Glutamatergic neuron (in vitro differentiated cells): ENCODE measurements at regions not wholly inside any gene's neighbourhood (a gene's known extent, or its start where the extent isn't known, plus 50 kb on each side); places are given as distances from the start of the nearest gene placed in this dataset.

Source experiments
- DNase-seq: peaks from one replicate; pipeline ENCODE4 v3.0.0; 2022
- H3K27ac Mint-ChIP-seq: one replicate; pipeline ENCODE4 v1.8.0; 2020; ENCODE audit warnings: mild to moderate bottlenecking, mixed read lengths, inconsistent platforms; ENCODE audit not compliant: unreplicated experiment
- H3K27me3 Mint-ChIP-seq: one replicate; pipeline ENCODE4 v1.8.0; 2020; ENCODE audit warnings: mild to moderate bottlenecking, moderate library complexity, mixed read lengths, inconsistent platforms; ENCODE audit not compliant: unreplicated experiment
- H3K36me3 Mint-ChIP-seq: one replicate; pipeline ENCODE4 v1.8.0; 2020; ENCODE audit warnings: mild to moderate bottlenecking, mixed read lengths, inconsistent platforms; ENCODE audit not compliant: unreplicated experiment
- H3K4me1 Mint-ChIP-seq: one replicate; pipeline ENCODE4 v1.8.0; 2020; ENCODE audit warnings: mild to moderate bottlenecking, low read depth, mixed read lengths, inconsistent platforms; ENCODE audit not compliant: unreplicated experiment
- H3K4me3 Mint-ChIP-seq: one replicate; pipeline ENCODE4 v1.8.0; 2020; ENCODE audit warnings: mild to moderate bottlenecking, mixed read lengths, inconsistent platforms; ENCODE audit not compliant: unreplicated experiment
- H3K9me3 Mint-ChIP-seq: one replicate; pipeline ENCODE4 v1.8.0; 2020; ENCODE audit warnings: mild to moderate bottlenecking, moderate library complexity, mixed read lengths, inconsistent platforms; ENCODE audit not compliant: unreplicated experiment
- TF ChIP-seq, protein P1 (sequence below): fragments of 200-600 bp; sonication (generic); IDR thresholded peaks from one replicate; pipeline ENCODE4 v1.5.0; 2021; ENCODE audit not compliant: partially characterized antibody, unreplicated experiment

DNA sequence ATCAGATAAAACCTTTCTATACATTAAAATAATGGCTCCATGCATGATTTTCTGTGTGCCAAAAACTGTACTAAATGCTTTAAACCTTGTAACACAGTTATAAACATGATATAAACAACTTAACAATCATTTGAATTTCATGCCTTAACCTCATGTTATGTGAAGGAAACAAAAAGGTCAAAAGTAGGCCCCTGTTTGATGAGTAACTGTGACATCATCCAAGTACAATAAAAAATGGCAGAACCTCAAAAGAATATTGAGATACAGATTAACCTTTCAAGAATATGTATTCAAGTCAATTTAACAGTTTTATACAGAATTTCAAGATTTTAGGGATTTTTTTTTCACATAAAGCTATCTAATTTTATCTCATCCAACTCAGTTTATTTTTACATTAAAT, 310.7 kb upstream of the DCN start:
- Mint-ChIP-seq H3K4me1 (peaks cover 4% of the 10 kb centered on the region), H3K27me3 (no peaks in the 10 kb centered on the region), H3K9me3 (no peaks in the 10 kb centered on the region), H3K27ac (no peak overlapping the region), H3K4me3 (no peak overlapping the region), H3K36me3 (no peaks in the 10 kb centered on the region)
- TF ChIP-seq, protein P1, sequence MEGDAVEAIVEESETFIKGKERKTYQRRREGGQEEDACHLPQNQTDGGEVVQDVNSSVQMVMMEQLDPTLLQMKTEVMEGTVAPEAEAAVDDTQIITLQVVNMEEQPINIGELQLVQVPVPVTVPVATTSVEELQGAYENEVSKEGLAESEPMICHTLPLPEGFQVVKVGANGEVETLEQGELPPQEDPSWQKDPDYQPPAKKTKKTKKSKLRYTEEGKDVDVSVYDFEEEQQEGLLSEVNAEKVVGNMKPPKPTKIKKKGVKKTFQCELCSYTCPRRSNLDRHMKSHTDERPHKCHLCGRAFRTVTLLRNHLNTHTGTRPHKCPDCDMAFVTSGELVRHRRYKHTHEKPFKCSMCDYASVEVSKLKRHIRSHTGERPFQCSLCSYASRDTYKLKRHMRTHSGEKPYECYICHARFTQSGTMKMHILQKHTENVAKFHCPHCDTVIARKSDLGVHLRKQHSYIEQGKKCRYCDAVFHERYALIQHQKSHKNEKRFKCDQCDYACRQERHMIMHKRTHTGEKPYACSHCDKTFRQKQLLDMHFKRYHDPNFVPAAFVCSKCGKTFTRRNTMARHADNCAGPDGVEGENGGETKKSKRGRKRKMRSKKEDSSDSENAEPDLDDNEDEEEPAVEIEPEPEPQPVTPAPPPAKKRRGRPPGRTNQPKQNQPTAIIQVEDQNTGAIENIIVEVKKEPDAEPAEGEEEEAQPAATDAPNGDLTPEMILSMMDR: no peak
- DNase-seq: no peak

DNA sequence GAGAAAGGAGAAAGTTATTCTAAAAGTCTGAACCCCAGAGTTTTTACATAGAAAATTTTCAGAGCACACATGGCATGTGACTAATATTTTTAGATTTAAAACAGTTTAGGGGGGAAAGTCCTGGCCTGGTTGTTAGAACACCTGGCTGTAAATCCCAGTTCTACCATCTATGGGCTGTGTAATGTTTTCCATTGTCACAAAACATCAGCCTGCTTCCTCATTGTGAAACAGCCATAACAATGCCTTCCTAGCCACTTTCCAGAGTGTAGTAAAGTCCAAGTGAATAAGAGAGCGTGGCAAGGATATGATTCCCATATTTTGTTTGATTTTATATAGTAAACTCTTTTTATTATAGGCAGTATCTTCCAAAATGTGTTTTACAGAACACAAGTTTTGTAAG, 310.0 kb upstream of the DCN start:
- no peak overlapping the region for H3K27ac Mint-ChIP-seq
- no peaks in the 10 kb centered on the region for H3K27me3 Mint-ChIP-seq
- no peak overlapping the region for H3K4me3 Mint-ChIP-seq
- no peaks in the 10 kb centered on the region for H3K36me3 Mint-ChIP-seq
- TF ChIP-seq, protein P1: no peak
- peaks cover 4% of the 10 kb centered on the region for H3K4me1 Mint-ChIP-seq
- no peak for DNase-seq
- H3K9me3 Mint-ChIP-seq: no peaks in the 10 kb centered on the region

DNA sequence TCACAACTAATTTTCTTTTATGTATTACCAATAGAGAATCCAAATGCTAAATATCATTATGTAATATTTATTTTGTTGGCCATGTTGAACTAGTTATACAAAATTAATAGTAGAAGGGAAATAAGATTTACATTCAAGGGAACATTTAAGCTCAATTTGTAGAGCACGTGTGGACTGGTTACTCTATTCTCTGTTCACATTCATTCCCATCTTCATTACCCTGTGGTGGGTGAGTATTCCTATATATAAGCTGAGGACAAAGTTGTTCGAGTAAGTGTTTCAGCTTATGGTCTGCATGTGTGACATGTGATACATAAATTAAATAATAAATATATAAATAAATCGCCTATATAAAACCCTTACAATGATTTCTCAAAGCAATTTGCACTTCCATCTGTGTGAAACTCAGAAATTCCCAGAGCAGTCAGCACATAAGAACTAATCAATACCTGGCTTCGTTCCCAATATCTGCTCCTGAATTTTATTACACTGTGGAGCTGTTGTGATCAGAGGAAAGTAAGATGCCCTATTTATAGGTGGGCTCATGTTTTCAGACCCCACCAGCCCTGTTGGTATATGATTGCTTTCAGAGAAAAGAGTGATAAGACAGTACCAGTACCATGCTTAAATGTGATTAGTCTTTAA, 308.2 kb upstream of the DCN start:
- H3K4me1 Mint-ChIP-seq: peaks cover 4% of the 10 kb centered on the region
- H3K27ac Mint-ChIP-seq: no peak overlapping the region
- H3K4me3 Mint-ChIP-seq: no peak overlapping the region
- no peaks in the 10 kb centered on the region for H3K36me3 Mint-ChIP-seq
- H3K27me3 Mint-ChIP-seq: no peaks in the 10 kb centered on the region
- TF ChIP-seq, protein P1: no peak
- H3K9me3 Mint-ChIP-seq: no peaks in the 10 kb centered on the region
- no peak for DNase-seq

DNA sequence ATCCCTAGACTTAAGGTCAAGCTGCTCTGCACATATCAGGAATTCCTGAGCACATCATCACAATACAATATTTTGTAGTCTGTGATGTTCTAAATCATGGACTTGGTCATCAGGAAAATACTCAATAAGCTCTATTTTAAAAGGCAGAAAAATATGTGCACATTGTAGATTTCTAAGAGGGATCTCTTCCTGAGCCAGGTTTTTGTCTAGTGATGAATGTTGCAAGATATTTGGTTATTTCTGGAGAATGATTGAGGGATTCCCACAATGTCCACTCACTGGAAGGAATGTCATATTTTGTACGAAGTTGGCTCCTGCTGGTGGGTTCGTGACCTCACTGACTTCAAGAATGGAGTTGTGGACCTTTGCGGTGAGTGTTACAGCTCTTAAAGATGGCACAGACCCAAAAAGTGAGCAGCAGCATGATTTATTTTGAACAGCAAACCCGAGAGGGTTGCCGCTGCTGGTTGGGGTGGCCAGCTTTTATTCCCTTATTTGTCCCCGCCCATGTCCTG, 300.9 kb upstream of the DCN start:
- TF ChIP-seq, protein P1: no peak
- no peak overlapping the region for H3K27ac Mint-ChIP-seq
- no peak for DNase-seq
- H3K4me1 Mint-ChIP-seq: no peaks in the 10 kb centered on the region
- H3K4me3 Mint-ChIP-seq: no peak overlapping the region
- no peaks in the 10 kb centered on the region for H3K36me3 Mint-ChIP-seq
- no peaks in the 10 kb centered on the region for H3K9me3 Mint-ChIP-seq
- no peaks in the 10 kb centered on the region for H3K27me3 Mint-ChIP-seq

DNA sequence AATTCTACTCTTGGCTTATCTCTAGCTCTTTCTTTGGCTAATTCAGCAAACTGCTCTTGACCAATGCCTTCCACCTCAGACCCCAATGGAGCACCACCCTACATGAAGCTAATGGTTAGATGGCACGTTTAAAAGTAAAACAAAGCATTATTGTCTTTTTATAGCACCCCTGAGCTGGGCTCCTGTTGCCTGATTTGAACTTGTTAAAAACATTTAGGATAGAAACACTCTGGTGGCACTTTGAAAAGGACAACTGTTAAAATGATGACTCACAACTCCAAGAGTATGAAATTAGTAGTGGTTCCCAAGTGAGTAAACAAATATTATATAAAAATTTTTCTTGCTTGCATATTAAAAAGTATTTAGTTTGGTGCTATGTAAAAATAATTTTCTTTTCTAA, 299.6 kb upstream of the DCN start:
- Mint-ChIP-seq H3K4me3 (no peak overlapping the region), H3K4me1 (no peaks in the 10 kb centered on the region), H3K9me3 (no peaks in the 10 kb centered on the region), H3K27ac (no peak overlapping the region), H3K27me3 (no peaks in the 10 kb centered on the region), H3K36me3 (no peaks in the 10 kb centered on the region)
- DNase-seq: no peak
- TF ChIP-seq, protein P1: no peak
